Heart right ventricle (tissue), 16 donors: ENCODE measurements at regions not wholly inside any gene's neighbourhood (a gene's known extent, or its start where the extent isn't known, plus 50 kb on each side); places are given as distances from the start of the nearest gene placed in this dataset.

Experiments used
- ATAC-seq, 8 donors: fragments of 200-7000 bp; cut with Tn5 transposase; one replicate each; pipeline ENCODE4 v1.9.1; 2020; ENCODE audit warnings: mild to moderate bottlenecking in 8 of 8, moderate library complexity in 8 of 8, moderate number of reproducible peaks in 1 of 8
- DNase-seq, 2 donors: peaks; one replicate each; pipeline ENCODE4 v3.0.0-alpha.2; 2020
- H3K27ac ChIP-seq, 10 donors: fragments of 200-600 bp; sonication (generic) in 2 of 10; one replicate each; pipeline versions ENCODE4 v1.5.0 to v1.8.0; 2020 to 2022; ENCODE audit warnings: mild to moderate bottlenecking in 3 of 10
- H3K27me3 ChIP-seq, 7 donors: fragments of 200-600 bp; one replicate each; pipeline ENCODE4 v1.8.0; 2021 to 2022; ENCODE audit warnings: mild to moderate bottlenecking in 2 of 7
- H3K36me3 ChIP-seq, 9 donors: fragments of 200-600 bp; sonication (generic) in 1 of 9; one replicate each; pipeline versions ENCODE4 v1.5.0 to v1.8.0; 2020 to 2022; ENCODE audit warnings: mild to moderate bottlenecking in 2 of 9
- H3K4me1 ChIP-seq, 9 donors: fragments of 200-600 bp; sonication (generic) in 1 of 9; one replicate each; pipeline versions ENCODE4 v1.5.0 to v1.8.0; 2020 to 2022; ENCODE audit warnings: mild to moderate bottlenecking in 4 of 9
- H3K4me3 ChIP-seq, 10 donors: fragments of 200-600 bp; sonication (generic) in 2 of 10; one replicate each; pipeline versions ENCODE4 v1.5.0 to v1.8.0; 2020 to 2022; ENCODE audit warnings: mild to moderate bottlenecking in 7 of 10, moderate library complexity in 2 of 10
- H3K9me3 ChIP-seq, 11 donors: fragments of 200-600 bp in 10 of 11; sonication (generic) in 2 of 11; one replicate each; pipeline versions ENCODE4 v1.5.0 to v1.8.0; 2013 to 2022; ENCODE audit warnings: mild to moderate bottlenecking in 2 of 11, control low read depth in 1 of 11, moderate library complexity in 1 of 11
- CTCF ChIP-seq, 9 donors: fragments of 200-600 bp; sonication (generic) in 2 of 9; IDR thresholded peaks; one replicate each; pipeline versions ENCODE4 v1.5.0 to v1.8.0; 2021 to 2022; ENCODE audit warnings: antibody characterized with exemption in 9 of 9, mild to moderate bottlenecking in 5 of 9, moderate library complexity in 1 of 9
- WGBS, 2 donors: extraction: QIAGEN DNeasy Blood & Tissue Kit; methylation state at CpG; one replicate each; pipeline ENCODE4 v1.1.7; 2013; ENCODE audit warnings: inconsistent platforms in 1 of 2; 5-methylcytosine and 5-hydroxymethylcytosine counted together
- intact Hi-C, 10 donors: fragments of 100-400 bp; cut with DNase I; formaldehyde crosslinking; loops; one replicate each; pipeline versions ENCODE4 v1.11.1 to v1.14.2; 2022
- donor health status: Arrhythmogenic right ventricular cardiomyopathy.
- donor health status: ischemic (EF 13 %, LVEDD 7.1; RV severe dilation, severe dysfunction).
- donor health status: healthy with polysubstance abuse.
- donor health status: DM: no; HTN: yes; CAD: no.
- donor health status: DM: no; HTN: no; CAD: no.
- donor health status: ischemic (EF 25% LVEDD 6.9; RV normal size, moderate dysfunction).
- donor health status: ischemic (EF 25% LVEDD 5.7; RV mildly dilated, moderate dysfunction).
- donor health status: healthy.
- donor health status: DM: yes; HTN: yes; CAD: no.
- donor health status: Ischemic cardiomyopathy.
- donor health status: ischemic (EF 35%, LVEDD 5.7; RV mildly dilated, moderate dysfunction).
- donor health status: nonischemic (EF 11% LVEDD 7.7; RV severe dilation, severe dysfunction).
- donor health status: DM: yes; HTN: yes; CAD: no.
- donor health status: PGD.
- donor health status: ischemic (EF 29% LVEDD 5.4; RV normal size, mild dysfunction).
- donor health status: nonischemic (EF 23%, LVEDD 6.1; RV moderate dilation, normal function).

- H3K27me3 ChIP-seq: peaks cover 0 to 24% (median 0%) of the 10 kb centered on the region in 7 donors
- no peaks in the 10 kb centered on the region for H3K4me1 ChIP-seq
- no peak for TF ChIP-seq CTCF (IDR thresholded peaks at IDR 0.05)
- no peak overlapping the region for H3K4me3 ChIP-seq
- no peaks in the 10 kb centered on the region for H3K36me3 ChIP-seq
- no peaks in the 10 kb centered on the region for H3K9me3 ChIP-seq
- DNase-seq (no peak), ATAC-seq (no peak)
- 4 to 8% methylated on average over 13 of the region's 13 CpGs for WGBS, 2 donors
- H3K27ac ChIP-seq: no peak overlapping the region
- intact Hi-C loops: no loop called here
Observed at GRCh38 chr16:7227229-7227721, 105.4 kb upstream of the RBFOX1 start.

GRCh38 chr16:7221157-7221556, 111.5 kb upstream of the RBFOX1 start:
- no peak for TF ChIP-seq CTCF (IDR thresholded peaks at IDR 0.05)
- Histone ChIP-seq H3K36me3 (no peaks in the 10 kb centered on the region), H3K27me3 (peaks cover 0 to 10% (median 0%) of the 10 kb centered on the region in 7 donors), H3K9me3 (no peaks in the 10 kb centered on the region), H3K4me3 (no peak overlapping the region), H3K27ac (no peak overlapping the region), H3K4me1 (no peaks in the 10 kb centered on the region)
- ATAC-seq (no peak), DNase-seq (no peak)
- WGBS, 2 donors: 88% methylated on average over 3 of the region's 3 CpGs
- intact Hi-C loops: no loop called here

GRCh38 chr16:7218936-7219335, 113.7 kb upstream of the RBFOX1 start:
- H3K9me3 ChIP-seq: no peaks in the 10 kb centered on the region
- H3K4me1 ChIP-seq: no peaks in the 10 kb centered on the region
- no peak for DNase-seq
- WGBS, 2 donors: 48 to 59% methylated on average over 4 of the region's 4 CpGs
- no peak overlapping the region for H3K4me3 ChIP-seq
- intact Hi-C loops: no loop called here
- H3K27me3 ChIP-seq: peaks cover 0 to 9% (median 0%) of the 10 kb centered on the region in 7 donors
- TF ChIP-seq CTCF (IDR thresholded peaks at IDR 0.05): no peak
- H3K36me3 ChIP-seq: no peaks in the 10 kb centered on the region
- ATAC-seq: no peak
- no peak overlapping the region for H3K27ac ChIP-seq

- no peaks in the 10 kb centered on the region for H3K9me3 ChIP-seq
- H3K4me1 ChIP-seq: no peaks in the 10 kb centered on the region
- TF ChIP-seq CTCF (IDR thresholded peaks at IDR 0.05): no peak
- no peak for DNase-seq
- 87 to 88% methylated on average over 14 of the region's 14 CpGs for WGBS, 2 donors
- ATAC-seq: no peak
- no peaks in the 10 kb centered on the region for H3K36me3 ChIP-seq
- H3K4me3 ChIP-seq: no peak overlapping the region
- H3K27me3 ChIP-seq: peaks cover 0 to 9% (median 0%) of the 10 kb centered on the region in 7 donors
- no peak overlapping the region for H3K27ac ChIP-seq
- intact Hi-C loops: no loop called here
Observed at GRCh38 chr16:7217797-7218196, 114.8 kb upstream of the RBFOX1 start.
